ENCODE measurements at regions not wholly inside any gene's neighbourhood (a gene's known extent, or its start where the extent isn't known, plus 50 kb on each side); places are given as distances from the start of the nearest gene placed in this dataset.

DNA sequence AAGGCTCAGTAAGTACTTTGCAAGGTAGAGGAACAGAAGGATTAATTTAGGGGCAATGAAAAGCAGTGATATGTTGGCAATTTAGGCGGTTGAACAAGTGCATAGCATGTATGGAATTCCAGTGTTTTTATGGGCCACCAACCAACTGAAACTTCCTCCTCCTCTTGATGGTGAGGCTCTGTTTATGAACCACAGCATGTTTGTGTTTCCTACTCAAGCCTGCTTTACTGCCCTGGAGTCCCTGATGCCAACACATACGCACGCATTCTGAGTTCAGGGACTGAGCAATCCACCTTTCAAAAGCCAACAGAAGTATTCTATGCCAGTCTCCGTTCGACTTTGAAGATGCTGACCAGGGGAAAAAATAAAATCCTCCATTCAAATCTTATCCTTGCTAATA lies 417.5 kb downstream of the EFNA5 start:
- no peaks in the 10 kb centered on the region for H3K9me2 ChIP-seq (replicated peaks; ENCODE audit: insufficient read depth)
- WGBS (ENCODE audit: low lambda C conversion rate, missing lambda C conversion rate) = 77% methylated on average over 5 of the region's 5 CpGs
- no peak for DNase-seq (ENCODE audit: low spot score)

DNA sequence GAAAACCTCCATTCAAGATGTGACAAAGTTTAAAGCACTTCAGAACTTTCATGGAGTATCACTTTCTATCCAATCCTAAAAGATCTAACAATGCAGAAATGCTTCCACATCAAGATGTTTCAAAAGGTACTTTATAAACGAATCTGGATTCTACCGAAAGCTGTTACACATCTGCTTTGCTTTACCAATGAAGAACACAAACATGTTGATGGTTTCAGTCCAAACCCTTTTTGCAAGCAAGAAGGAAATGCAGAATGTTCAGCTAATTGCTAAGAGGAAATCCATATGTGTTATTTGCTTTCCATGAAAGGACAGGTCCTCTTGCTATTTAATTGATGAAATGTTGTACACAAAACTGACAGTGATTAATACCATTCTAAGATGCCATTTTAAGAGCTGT lies 419.6 kb downstream of the EFNA5 start:
- no peak overlapping the region for H3K4me3 ChIP-seq
- H3K36me3 ChIP-seq (replicated peaks; ENCODE audit: insufficient read depth, low read depth) = no peaks in the 10 kb centered on the region
- 54% methylated on average over 2 of the region's 2 CpGs for WGBS (ENCODE audit: low lambda C conversion rate, missing lambda C conversion rate)
- H2AFZ ChIP-seq = no peak overlapping the region
- no peaks in the 10 kb centered on the region for H3K27me3 ChIP-seq
- H3K9me2 ChIP-seq (replicated peaks; ENCODE audit: insufficient read depth) = no peaks in the 10 kb centered on the region
- H4K20me1 ChIP-seq (ENCODE audit: insufficient read depth, poor library complexity, severe bottlenecking) = no peaks in the 10 kb centered on the region
- no peaks in the 10 kb centered on the region for H3K4me1 ChIP-seq (ENCODE audit: insufficient read depth)
- H3K4me2 ChIP-seq = peak overlapping the region; percentile 13
- H3K9me3 ChIP-seq (ENCODE audit: low read depth) = no peaks in the 10 kb centered on the region
- no peak for TF ChIP-seq EZH2 (IDR thresholded peaks at IDR 0.05; ENCODE audit: borderline replicate concordance)
- TF ChIP-seq, protein P1, sequence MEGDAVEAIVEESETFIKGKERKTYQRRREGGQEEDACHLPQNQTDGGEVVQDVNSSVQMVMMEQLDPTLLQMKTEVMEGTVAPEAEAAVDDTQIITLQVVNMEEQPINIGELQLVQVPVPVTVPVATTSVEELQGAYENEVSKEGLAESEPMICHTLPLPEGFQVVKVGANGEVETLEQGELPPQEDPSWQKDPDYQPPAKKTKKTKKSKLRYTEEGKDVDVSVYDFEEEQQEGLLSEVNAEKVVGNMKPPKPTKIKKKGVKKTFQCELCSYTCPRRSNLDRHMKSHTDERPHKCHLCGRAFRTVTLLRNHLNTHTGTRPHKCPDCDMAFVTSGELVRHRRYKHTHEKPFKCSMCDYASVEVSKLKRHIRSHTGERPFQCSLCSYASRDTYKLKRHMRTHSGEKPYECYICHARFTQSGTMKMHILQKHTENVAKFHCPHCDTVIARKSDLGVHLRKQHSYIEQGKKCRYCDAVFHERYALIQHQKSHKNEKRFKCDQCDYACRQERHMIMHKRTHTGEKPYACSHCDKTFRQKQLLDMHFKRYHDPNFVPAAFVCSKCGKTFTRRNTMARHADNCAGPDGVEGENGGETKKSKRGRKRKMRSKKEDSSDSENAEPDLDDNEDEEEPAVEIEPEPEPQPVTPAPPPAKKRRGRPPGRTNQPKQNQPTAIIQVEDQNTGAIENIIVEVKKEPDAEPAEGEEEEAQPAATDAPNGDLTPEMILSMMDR (IDR thresholded peaks at IDR 0.05; ENCODE audit: poor library complexity) = no peak
- TF ChIP-seq EZH2phosphoT487 (IDR thresholded peaks at IDR 0.05; ENCODE audit: low read depth, severe bottlenecking, unreplicated experiment) = no peak
- peak overlapping the region; percentile 9 for H3K27ac ChIP-seq
- no peaks in the 10 kb centered on the region for H3K79me2 ChIP-seq
- no peak for DNase-seq (ENCODE audit: low spot score)

More for the DNA sequence above, 417.5 kb downstream of the EFNA5 start:
- TF ChIP-seq EZH2phosphoT487 (IDR thresholded peaks at IDR 0.05; ENCODE audit: low read depth, severe bottlenecking, unreplicated experiment) = no peak
- TF ChIP-seq, protein P1 (IDR thresholded peaks at IDR 0.05; ENCODE audit: poor library complexity) = no peak
- TF ChIP-seq EZH2 (IDR thresholded peaks at IDR 0.05; ENCODE audit: borderline replicate concordance) = no peak
- no peak overlapping the region for H3K27ac ChIP-seq
- no peak overlapping the region for H3K4me3 ChIP-seq
- H3K4me1 ChIP-seq (ENCODE audit: insufficient read depth) = no peaks in the 10 kb centered on the region
- H3K79me2 ChIP-seq = no peaks in the 10 kb centered on the region
- no peaks in the 10 kb centered on the region for H3K27me3 ChIP-seq
- no peak overlapping the region for H2AFZ ChIP-seq
- H3K4me2 ChIP-seq = no peak overlapping the region
- no peaks in the 10 kb centered on the region for H4K20me1 ChIP-seq (ENCODE audit: insufficient read depth, poor library complexity, severe bottlenecking)
- H3K36me3 ChIP-seq (replicated peaks; ENCODE audit: insufficient read depth, low read depth) = no peaks in the 10 kb centered on the region
- H3K9me3 ChIP-seq (ENCODE audit: low read depth) = no peaks in the 10 kb centered on the region

- no peaks in the 10 kb centered on the region for H3K79me2 ChIP-seq
- 64% methylated on average over 10 of the region's 10 CpGs for WGBS (ENCODE audit: low lambda C conversion rate, missing lambda C conversion rate)
- H3K4me2 ChIP-seq = no peak overlapping the region
- no peaks in the 10 kb centered on the region for H3K9me2 ChIP-seq (replicated peaks; ENCODE audit: insufficient read depth)
- H3K4me3 ChIP-seq = no peak overlapping the region
- peak; percentile 59 for DNase-seq (ENCODE audit: low spot score)
- H3K9me3 ChIP-seq (ENCODE audit: low read depth) = no peaks in the 10 kb centered on the region
- H3K27ac ChIP-seq = no peak overlapping the region
- H3K36me3 ChIP-seq (replicated peaks; ENCODE audit: insufficient read depth, low read depth) = no peaks in the 10 kb centered on the region
- TF ChIP-seq EZH2 (IDR thresholded peaks at IDR 0.05; ENCODE audit: borderline replicate concordance) = no peak
- TF ChIP-seq EZH2phosphoT487 (IDR thresholded peaks at IDR 0.05; ENCODE audit: low read depth, severe bottlenecking, unreplicated experiment) = no peak
- TF ChIP-seq, protein P1 (IDR thresholded peaks at IDR 0.05; ENCODE audit: poor library complexity) = peak; percentile 57
- H3K27me3 ChIP-seq = no peaks in the 10 kb centered on the region
- no peak overlapping the region for H2AFZ ChIP-seq
- H3K4me1 ChIP-seq (ENCODE audit: insufficient read depth) = no peaks in the 10 kb centered on the region
- H4K20me1 ChIP-seq (ENCODE audit: insufficient read depth, poor library complexity, severe bottlenecking) = no peaks in the 10 kb centered on the region
These were observed 422.6 kb downstream of the EFNA5 start for GRCh38 chr5:107248066-107248695.
